BJ (cell line): ENCODE measurements at regions not wholly inside any gene's neighbourhood (a gene's known extent, or its start where the extent isn't known, plus 50 kb on each side); places are given as distances from the start of the nearest gene placed in this dataset.
"Not testable (repeated sequence)": the region's sequence is repeated elsewhere in the genome, so short reads cannot be mapped to it uniquely, and the experiment has no call there.

Experiments used
- CTCF ChIA-PET: fragments of 350-600 bp; formaldehyde crosslinking; extraction: SDS; loops from one replicate; lab custom pipeline; 2021; ENCODE audit warnings: antibody characterized with exemption, inconsistent platforms; lab: Yijun Ruan, JAX
- POLR2A ChIA-PET: fragments of 300-600 bp; sonication (Branson Sonifier 250); formaldehyde crosslinking; extraction: SDS; loops from one replicate; lab custom pipeline; 2021; ENCODE audit warnings: antibody characterized with exemption; lab: Charles Lee
- DNase-seq: peaks from one replicate; pipeline ENCODE4 v3.0.0-alpha.2; 2011; ENCODE audit warnings: low read depth
- H3K27me3 ChIP-seq: 2 replicates; pipeline ENCODE4 v1.6.0; 2011; ENCODE audit warnings: low read length; ENCODE audit not compliant: control insufficient read depth, insufficient read depth
- H3K36me3 ChIP-seq: 2 replicates; pipeline ENCODE4 v1.5.1; 2011; ENCODE audit warnings: low read length; ENCODE audit not compliant: control insufficient read depth, insufficient read depth
- H3K4me3 ChIP-seq: 2 replicates; pipeline ENCODE4 v1.5.1; 2011; ENCODE audit warnings: low read depth, mild to moderate bottlenecking, control low read depth, low read length
- CTCF ChIP-seq: IDR thresholded peaks from 2 replicates; pipeline ENCODE4 v1.5.1; 2011; ENCODE audit warnings: low read depth, mild to moderate bottlenecking, control low read depth, inconsistent platforms, low read length, moderate library complexity; ENCODE audit not compliant: insufficient read depth

DNA sequence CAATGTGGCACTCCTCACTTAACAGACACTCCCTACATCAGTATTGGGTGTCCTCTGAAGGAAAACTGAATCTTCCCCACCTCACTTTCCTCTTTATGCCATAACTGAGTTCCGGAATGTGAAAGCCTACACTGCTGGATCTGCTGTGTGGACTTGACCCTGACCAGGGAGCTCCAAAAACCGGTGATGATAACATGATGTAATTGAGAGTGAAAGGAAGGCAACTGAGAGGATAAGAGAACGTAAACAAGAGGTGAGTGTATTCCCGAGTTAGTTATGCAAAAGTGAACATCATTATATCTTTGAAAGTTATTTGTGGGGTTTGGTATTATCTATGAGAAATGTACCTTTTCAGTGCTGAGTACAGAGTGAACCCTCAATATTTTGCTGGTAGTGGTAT is 1794.8 kb downstream of the MRPL39 start:
- CTCF ChIA-PET = no interaction called here
- no peak for DNase-seq
- no peaks in the 10 kb centered on the region for H3K27me3 ChIP-seq
- TF ChIP-seq CTCF = no peak
- H3K4me3 ChIP-seq = no peak overlapping the region
- H3K36me3 ChIP-seq = no peaks in the 10 kb centered on the region
- POLR2A ChIA-PET = no interaction called here

DNA sequence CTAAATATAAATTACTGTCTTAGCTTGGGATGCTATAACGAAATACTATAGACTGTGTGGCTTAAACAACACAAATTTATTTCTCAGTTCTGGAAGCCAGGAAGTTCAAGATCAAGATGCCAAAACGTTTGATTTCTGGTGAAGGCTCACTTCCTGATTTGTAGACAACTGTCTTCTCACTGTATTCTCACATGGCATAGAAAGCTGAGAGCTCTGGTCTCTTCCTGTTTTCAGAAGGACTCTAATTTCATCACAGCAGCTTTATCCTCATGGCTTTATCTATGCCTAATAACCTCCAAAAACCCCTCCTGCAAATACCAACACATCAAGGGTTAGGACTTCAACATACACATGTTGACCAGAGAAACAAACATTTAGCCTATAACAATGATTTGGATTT is 1795.5 kb downstream of the MRPL39 start:
- Histone ChIP-seq H3K36me3 (no peaks in the 10 kb centered on the region), H3K4me3 (no peak overlapping the region), H3K27me3 (no peaks in the 10 kb centered on the region)
- TF ChIP-seq CTCF = no peak
- POLR2A ChIA-PET = no interaction called here
- DNase-seq = no peak
- CTCF ChIA-PET = no interaction called here

GRCh38 chr21:23809573-23809972 is 1797.7 kb downstream of the MRPL39 start:
- ChIA-PET POLR2A (no interaction called here), CTCF (no interaction called here)
- Histone ChIP-seq H3K36me3 (no peaks in the 10 kb centered on the region), H3K27me3 (no peaks in the 10 kb centered on the region), H3K4me3 (no peak overlapping the region)
- no peak for TF ChIP-seq CTCF
- no peak for DNase-seq

GRCh38 chr21:23806966-23807548 is 1800.2 kb downstream of the MRPL39 start:
- H3K36me3 ChIP-seq, H3K4me3 ChIP-seq, H3K27me3 ChIP-seq, CTCF ChIA-PET, DNase-seq, POLR2A ChIA-PET: not testable (repeated sequence)

GRCh38 chr21:23804866-23805265 is 1802.4 kb downstream of the MRPL39 start:
- Histone ChIP-seq H3K36me3 (no peaks in the 10 kb centered on the region), H3K4me3 (no peak overlapping the region), H3K27me3 (no peaks in the 10 kb centered on the region)
- ChIA-PET CTCF (no interaction called here), POLR2A (no interaction called here)
- no peak for TF ChIP-seq CTCF
- no peak for DNase-seq

- no peak overlapping the region for H3K4me3 ChIP-seq
- DNase-seq = no peak
- no peaks in the 10 kb centered on the region for H3K36me3 ChIP-seq
- no peaks in the 10 kb centered on the region for H3K27me3 ChIP-seq
- no peak for TF ChIP-seq CTCF
- CTCF ChIA-PET = no interaction called here
- POLR2A ChIA-PET = no interaction called here
Measured at GRCh38 chr21:23801292-23801691, 1806.0 kb downstream of the MRPL39 start.
